ENCODE measurements at regions not wholly inside any gene's neighbourhood (a gene's known extent, or its start where the extent isn't known, plus 50 kb on each side); places are given as distances from the start of the nearest gene placed in this dataset.

- no peak overlapping the region for H3K4me3 ChIP-seq
- no peak overlapping the region for H3K4me2 ChIP-seq
- DNase-seq (ENCODE audit: low spot score) (no peak), ATAC-seq (no peak)
- peaks cover 6% of the 10 kb centered on the region; the same call in 1 of the 2 replicates for H3K4me1 ChIP-seq (ENCODE audit: insufficient read depth)
- Mint-ChIP-seq H3K4me3 (no peak overlapping the region), H3K4me1 (peaks cover 8% of the 10 kb centered on the region; the same call in 2 of the 3 replicates), H3K9me3 (no peaks in the 10 kb centered on the region; the same call in 2 of the 3 replicates), H3K36me3 (ENCODE audit: low read depth) (no peaks in the 10 kb centered on the region), H3K27me3 (ENCODE audit: insufficient read depth, low read depth, poor library complexity) (peaks cover 2% of the 10 kb centered on the region), H3K27ac (no peak overlapping the region)
- H2AFZ ChIP-seq = no peak overlapping the region
- H3K9me2 ChIP-seq (ENCODE audit: insufficient read depth) = peaks cover 15% of the 10 kb centered on the region
- H3K36me3 ChIP-seq (ENCODE audit: insufficient read depth) = no peaks in the 10 kb centered on the region
- no peaks in the 10 kb centered on the region for H3F3A ChIP-seq (replicated peaks; ENCODE audit: low read depth)
- no peak overlapping the region for H3K27ac ChIP-seq (ENCODE audit: low read depth)
- no peaks in the 10 kb centered on the region for H3K27me3 ChIP-seq (ENCODE audit: insufficient read depth)
- TF ChIP-seq ETS1 (IDR thresholded peaks at IDR 0.05) (no peak), REST (IDR thresholded peaks at IDR 0.05; ENCODE audit: unreplicated experiment) (no peak), NANOG (IDR thresholded peaks at IDR 0.05; ENCODE audit: borderline replicate concordance) (no peak), STAT1 (IDR thresholded peaks at IDR 0.05; ENCODE audit: unreplicated experiment) (no peak), ZNF114 (CRISPR knock-in tag; IDR thresholded peaks at IDR 0.05) (no peak), CREB1 (CRISPR knock-in tag; IDR thresholded peaks at IDR 0.05; ENCODE audit: low read depth) (no peak)
- no peaks in the 10 kb centered on the region for H4K20me1 ChIP-seq (replicated peaks; ENCODE audit: insufficient read depth)
- H3K79me2 ChIP-seq (replicated peaks; ENCODE audit: insufficient read depth) = no peaks in the 10 kb centered on the region
These were observed 102.3 kb upstream of the PROK2 start for GRCh38 chr3:71887256-71887655.

GRCh38 chr3:71885006-71885405, 100.1 kb upstream of the PROK2 start:
- Histone ChIP-seq H3K4me3 (no peak overlapping the region), H3F3A (replicated peaks; ENCODE audit: low read depth) (no peaks in the 10 kb centered on the region), H3K27me3 (ENCODE audit: insufficient read depth) (no peaks in the 10 kb centered on the region), H2AFZ (no peak overlapping the region), H3K4me2 (0 out of 2 replicates have a peak overlapping the region, but pooled peaks have one; percentile 15), H3K27ac (ENCODE audit: low read depth) (no peak overlapping the region), H4K20me1 (replicated peaks; ENCODE audit: insufficient read depth) (no peaks in the 10 kb centered on the region), H3K36me3 (ENCODE audit: insufficient read depth) (no peaks in the 10 kb centered on the region), H3K79me2 (replicated peaks; ENCODE audit: insufficient read depth) (no peaks in the 10 kb centered on the region), H3K4me1 (ENCODE audit: insufficient read depth) (peaks cover 6% of the 10 kb centered on the region), H3K9me2 (ENCODE audit: insufficient read depth) (peaks cover 15% of the 10 kb centered on the region)
- Mint-ChIP-seq H3K4me1 (peaks cover 8% of the 10 kb centered on the region; the same call in 2 of the 3 replicates), H3K27ac (no peak overlapping the region; the same call in 1 of the 2 replicates), H3K9me3 (no peaks in the 10 kb centered on the region; the same call in 2 of the 3 replicates), H3K36me3 (ENCODE audit: low read depth) (no peaks in the 10 kb centered on the region), H3K4me3 (no peak overlapping the region), H3K27me3 (ENCODE audit: insufficient read depth, low read depth, poor library complexity) (peaks cover 2% of the 10 kb centered on the region)
- DNase-seq (ENCODE audit: low spot score) = peak; percentile 66
- ATAC-seq = no peak; the same call in 2 of the 3 replicates
- no peak for TF ChIP-seq NANOG (IDR thresholded peaks at IDR 0.05; ENCODE audit: borderline replicate concordance)
- no peak for TF ChIP-seq STAT1 (IDR thresholded peaks at IDR 0.05; ENCODE audit: unreplicated experiment)
- TF ChIP-seq REST (IDR thresholded peaks at IDR 0.05; ENCODE audit: unreplicated experiment) = no peak
